GM12878 (cell line): ENCODE measurements at regions not wholly inside any gene's neighbourhood (a gene's known extent, or its start where the extent isn't known, plus 50 kb on each side); places are given as distances from the start of the nearest gene placed in this dataset.

ENCODE experiments used
- ASH2L ChIP-seq: fragments of 300-600, 200-600 bp; sonication (generic); IDR thresholded peaks from 2 replicates; pipeline ENCODE4 v1.6.1; 2017; ENCODE audit warnings: low read depth, mild to moderate bottlenecking, borderline replicate concordance
- CREB1 ChIP-seq: IDR thresholded peaks from 2 replicates; pipeline ENCODE4 v1.6.1; 2012; ENCODE audit warnings: low read depth, mild to moderate bottlenecking, inconsistent platforms
- MYC ChIP-seq: IDR thresholded peaks from 2 replicates; pipeline ENCODE4 v1.6.1; 2011; ENCODE audit warnings: mild to moderate bottlenecking, low read length, moderate library complexity, inconsistent platforms; ENCODE audit not compliant: insufficient read depth, insufficient replicate concordance, insufficient read length, severe bottlenecking
- POLR2AphosphoS5 ChIP-seq: IDR thresholded peaks from 2 replicates; pipeline ENCODE4 v1.6.1; 2011; ENCODE audit warnings: mild to moderate bottlenecking, low read length, inconsistent platforms
- RCOR1 ChIP-seq: conservative IDR thresholded peaks from 2 replicates; pipeline ENCODE4 v1.6.1; 2012; ENCODE audit warnings: low read depth, low read length, improper control_type of control experiment
- SMC3 ChIP-seq: IDR thresholded peaks from 2 replicates; pipeline ENCODE4 v1.6.1; 2011; ENCODE audit warnings: low read length, improper control_type of control experiment, borderline replicate concordance
- TF ChIP-seq, protein P1 (sequence below), 3 experiments: IDR thresholded peaks in 2 of 3; conservative IDR thresholded peaks in 1 of 3; 2 replicates each; pipeline ENCODE4 v1.5.1; 2011; ENCODE audit warnings: low read depth in 3 of 3, low read length in 3 of 3, mild to moderate bottlenecking in 3 of 3, control low read depth in 2 of 3, moderate library complexity in 2 of 3, inconsistent platforms in 1 of 3, mixed read lengths in 1 of 3; ENCODE audit not compliant: control insufficient read depth in 2 of 3, insufficient read depth in 1 of 3; ENCODE audit errors: extremely low read depth in 1 of 3

DNA sequence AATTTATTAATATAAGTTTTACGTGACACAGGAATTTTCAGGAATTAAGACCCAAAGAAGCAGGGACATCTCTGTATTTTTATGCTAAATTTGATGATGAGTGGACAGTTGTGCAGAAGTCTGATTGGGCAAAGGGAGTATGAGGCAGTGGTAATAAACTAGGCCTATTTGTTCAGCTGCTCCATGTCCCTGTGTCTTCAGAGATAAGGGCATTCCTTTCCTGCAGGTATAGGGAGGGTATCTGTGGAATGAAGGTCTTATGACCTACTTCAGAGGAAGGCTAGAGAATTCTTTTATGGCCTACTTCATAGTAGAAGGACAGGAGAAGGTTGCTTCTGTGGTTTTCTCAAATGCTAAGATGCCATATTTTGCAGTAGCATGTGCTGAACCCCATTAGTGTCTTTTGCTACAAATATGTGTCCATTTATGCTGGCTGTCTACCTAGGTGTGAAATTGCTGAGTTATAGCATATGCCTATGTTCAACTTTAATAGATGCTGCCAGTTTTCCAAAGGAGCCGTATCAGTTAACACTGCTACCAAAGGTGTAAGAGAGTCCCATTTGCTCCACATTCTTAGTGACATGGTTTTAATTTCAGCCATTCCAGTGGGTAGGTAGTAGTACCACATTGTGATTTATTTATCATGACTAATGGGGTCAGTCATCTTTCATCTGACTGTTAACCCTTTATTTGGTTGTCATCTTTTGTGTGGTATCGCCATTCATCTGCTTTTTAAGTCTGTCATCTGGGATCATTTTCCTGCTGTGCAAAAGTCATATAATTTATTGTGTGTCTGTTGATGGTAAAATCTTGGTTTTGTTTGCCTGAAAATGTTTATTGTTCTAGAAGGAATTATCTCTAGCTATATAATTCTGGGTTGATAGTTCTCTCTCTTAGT lies 410.7 kb upstream of the RGS6 start:
- TF ChIP-seq, protein P1, sequence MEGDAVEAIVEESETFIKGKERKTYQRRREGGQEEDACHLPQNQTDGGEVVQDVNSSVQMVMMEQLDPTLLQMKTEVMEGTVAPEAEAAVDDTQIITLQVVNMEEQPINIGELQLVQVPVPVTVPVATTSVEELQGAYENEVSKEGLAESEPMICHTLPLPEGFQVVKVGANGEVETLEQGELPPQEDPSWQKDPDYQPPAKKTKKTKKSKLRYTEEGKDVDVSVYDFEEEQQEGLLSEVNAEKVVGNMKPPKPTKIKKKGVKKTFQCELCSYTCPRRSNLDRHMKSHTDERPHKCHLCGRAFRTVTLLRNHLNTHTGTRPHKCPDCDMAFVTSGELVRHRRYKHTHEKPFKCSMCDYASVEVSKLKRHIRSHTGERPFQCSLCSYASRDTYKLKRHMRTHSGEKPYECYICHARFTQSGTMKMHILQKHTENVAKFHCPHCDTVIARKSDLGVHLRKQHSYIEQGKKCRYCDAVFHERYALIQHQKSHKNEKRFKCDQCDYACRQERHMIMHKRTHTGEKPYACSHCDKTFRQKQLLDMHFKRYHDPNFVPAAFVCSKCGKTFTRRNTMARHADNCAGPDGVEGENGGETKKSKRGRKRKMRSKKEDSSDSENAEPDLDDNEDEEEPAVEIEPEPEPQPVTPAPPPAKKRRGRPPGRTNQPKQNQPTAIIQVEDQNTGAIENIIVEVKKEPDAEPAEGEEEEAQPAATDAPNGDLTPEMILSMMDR (IDR thresholded peaks at IDR 0.05 in 2 of 3, conservative IDR thresholded peaks at IDR 0.05 in 1 of 3; ENCODE audit: control insufficient read depth in 2 of 3, extremely low read depth in 1 of 3, insufficient read depth in 1 of 3, low read depth in 3 of 3, low read length in 3 of 3), result no peak
- TF ChIP-seq POLR2AphosphoS5 (no peak), MYC (no peak), SMC3 (no peak), RCOR1 (no peak), CREB1 (no peak), ASH2L (no peak)
